Limb (tissue), 2 donors: ENCODE measurements at regions not wholly inside any gene's neighbourhood (a gene's known extent, or its start where the extent isn't known, plus 50 kb on each side); places are given as distances from the start of the nearest gene placed in this dataset.

Source experiments
- DNase-seq, 2 donors: peaks; one replicate each; pipeline ENCODE4 v3.0.0-alpha.2; 2016; ENCODE audit errors: extremely low spot score in 2 of 2

- no peak for DNase-seq
Observed at GRCh38 chr6:23983735-23984134, 142.3 kb upstream of the NRSN1 start.

- no peak for DNase-seq
Observed at GRCh38 chr6:23985015-23985414, 141.0 kb upstream of the NRSN1 start.

- DNase-seq = no peak
Observed at GRCh38 chr6:23989885-23990533, 136.0 kb upstream of the NRSN1 start.

- DNase-seq = no peak
Observed at GRCh38 chr6:23994013-23994412, 132.0 kb upstream of the NRSN1 start.

- no peak for DNase-seq
Observed at GRCh38 chr6:24004062-24004461, 122.0 kb upstream of the NRSN1 start.

GRCh38 chr6:24004659-24005058, 121.4 kb upstream of the NRSN1 start:
- no peak for DNase-seq

GRCh38 chr6:24006254-24006653, 119.8 kb upstream of the NRSN1 start:
- DNase-seq = no peak

- no peak for DNase-seq
Observed at GRCh38 chr6:24009319-24009718, 116.7 kb upstream of the NRSN1 start.

GRCh38 chr6:24010133-24010532, 115.9 kb upstream of the NRSN1 start:
- no peak for DNase-seq

- DNase-seq = no peak
Observed at GRCh38 chr6:24016286-24016685, 109.7 kb upstream of the NRSN1 start.

- DNase-seq = no peak
Observed at GRCh38 chr6:24016857-24017256, 109.2 kb upstream of the NRSN1 start.

GRCh38 chr6:24019393-24019792, 106.6 kb upstream of the NRSN1 start:
- DNase-seq = no peak

- no peak for DNase-seq
Observed at GRCh38 chr6:24019830-24020229, 106.2 kb upstream of the NRSN1 start.

- DNase-seq = no peak
Observed at GRCh38 chr6:24026050-24026449, 100.0 kb upstream of the NRSN1 start.

GRCh38 chr6:24031496-24031895, 94.5 kb upstream of the NRSN1 start:
- peak in 1 of 2 donors; percentile 13 for DNase-seq

- no peak for DNase-seq
Observed at GRCh38 chr6:24032896-24033688, 92.9 kb upstream of the NRSN1 start.

- no peak for DNase-seq
Observed at GRCh38 chr6:24043848-24044247, 82.2 kb upstream of the NRSN1 start.

GRCh38 chr6:24051942-24052589, 73.9 kb upstream of the NRSN1 start:
- DNase-seq = peak in 1 of 2 donors; percentile 23

GRCh38 chr6:24052590-24052961, 73.4 kb upstream of the NRSN1 start:
- DNase-seq = peak; percentile 47 to 59

GRCh38 chr6:24053057-24053456, 73.0 kb upstream of the NRSN1 start:
- no peak for DNase-seq

- DNase-seq = no peak
Observed at GRCh38 chr6:24054388-24054787, 71.6 kb upstream of the NRSN1 start.

- DNase-seq = no peak
Observed at GRCh38 chr6:24056567-24056966, 69.4 kb upstream of the NRSN1 start.

- DNase-seq = no peak
Observed at GRCh38 chr6:24057030-24057429, 69.0 kb upstream of the NRSN1 start.
